Sigmoid colon (tissue), 4 donors: ENCODE measurements at regions not wholly inside any gene's neighbourhood (a gene's known extent, or its start where the extent isn't known, plus 50 kb on each side); places are given as distances from the start of the nearest gene placed in this dataset.

Source experiments
- EP300 ChIP-seq, 4 donors: sonication (generic); formaldehyde crosslinking; IDR thresholded peaks; one replicate each; pipeline ENCODE4 v1.6.1; 2017; ENCODE audit warnings: antibody characterized with exemption in 4 of 4
- POLR2A ChIP-seq, 2 donors: fragments of 450-650 bp; IDR thresholded peaks; one replicate each; pipeline ENCODE4 v1.6.1; 2016; ENCODE audit warnings: antibody characterized with exemption in 2 of 2, mild to moderate bottlenecking in 2 of 2, moderate library complexity in 2 of 2
- POLR2AphosphoS5 ChIP-seq, 4 donors: sonication (generic); formaldehyde crosslinking; IDR thresholded peaks; one replicate each; pipeline ENCODE4 v1.6.1; 2017; ENCODE audit warnings: antibody characterized with exemption in 4 of 4
- TF ChIP-seq, protein P1 (sequence below), 4 experiments: fragments of 450-650 bp in 3 of 4; fragments of 200-600 bp in 1 of 4; IDR thresholded peaks; one replicate each; pipeline ENCODE4 v1.5.1; 2016 to 2019; ENCODE audit warnings: antibody characterized with exemption in 4 of 4, mild to moderate bottlenecking in 3 of 4, moderate library complexity in 2 of 4

DNA sequence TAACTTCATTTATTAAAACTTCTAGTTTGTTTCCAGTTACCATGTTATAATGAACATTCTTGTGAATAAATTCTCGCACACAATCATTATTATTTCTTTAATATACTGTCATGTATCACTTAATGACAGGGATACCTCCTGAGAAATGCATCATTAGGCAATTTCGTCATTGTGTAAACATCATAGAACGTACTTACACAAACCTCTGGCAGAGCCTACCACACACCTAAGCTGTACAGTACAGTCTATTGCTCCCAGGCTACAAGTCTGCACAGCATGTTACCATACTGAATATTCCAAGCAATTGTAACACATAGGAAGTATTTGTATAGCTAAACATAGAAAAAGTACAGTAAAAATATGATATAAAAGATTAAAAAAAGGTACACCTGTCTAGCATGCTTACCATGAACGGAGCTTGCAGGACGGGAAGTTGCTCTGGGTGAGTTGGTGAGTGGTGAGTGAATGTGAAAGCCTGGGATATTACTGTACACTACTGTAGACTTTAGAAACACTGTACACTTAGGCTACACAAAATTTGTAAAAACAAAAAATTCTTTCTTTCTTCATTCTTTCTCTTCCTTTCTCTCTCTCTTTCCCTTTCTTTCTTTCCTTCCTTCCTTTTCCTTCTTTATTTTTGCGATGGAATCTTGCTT lies 268.2 kb upstream of the SOX4 start:
- TF ChIP-seq, protein P1, sequence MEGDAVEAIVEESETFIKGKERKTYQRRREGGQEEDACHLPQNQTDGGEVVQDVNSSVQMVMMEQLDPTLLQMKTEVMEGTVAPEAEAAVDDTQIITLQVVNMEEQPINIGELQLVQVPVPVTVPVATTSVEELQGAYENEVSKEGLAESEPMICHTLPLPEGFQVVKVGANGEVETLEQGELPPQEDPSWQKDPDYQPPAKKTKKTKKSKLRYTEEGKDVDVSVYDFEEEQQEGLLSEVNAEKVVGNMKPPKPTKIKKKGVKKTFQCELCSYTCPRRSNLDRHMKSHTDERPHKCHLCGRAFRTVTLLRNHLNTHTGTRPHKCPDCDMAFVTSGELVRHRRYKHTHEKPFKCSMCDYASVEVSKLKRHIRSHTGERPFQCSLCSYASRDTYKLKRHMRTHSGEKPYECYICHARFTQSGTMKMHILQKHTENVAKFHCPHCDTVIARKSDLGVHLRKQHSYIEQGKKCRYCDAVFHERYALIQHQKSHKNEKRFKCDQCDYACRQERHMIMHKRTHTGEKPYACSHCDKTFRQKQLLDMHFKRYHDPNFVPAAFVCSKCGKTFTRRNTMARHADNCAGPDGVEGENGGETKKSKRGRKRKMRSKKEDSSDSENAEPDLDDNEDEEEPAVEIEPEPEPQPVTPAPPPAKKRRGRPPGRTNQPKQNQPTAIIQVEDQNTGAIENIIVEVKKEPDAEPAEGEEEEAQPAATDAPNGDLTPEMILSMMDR (IDR thresholded peaks at IDR 0.05) = no peak
- TF ChIP-seq EP300 (IDR thresholded peaks at IDR 0.05) = no peak
- no peak for TF ChIP-seq POLR2A (IDR thresholded peaks at IDR 0.05)
- no peak for TF ChIP-seq POLR2AphosphoS5 (IDR thresholded peaks at IDR 0.05)
